Tibial artery (tissue), 4 donors: ENCODE measurements at regions not wholly inside any gene's neighbourhood (a gene's known extent, or its start where the extent isn't known, plus 50 kb on each side); places are given as distances from the start of the nearest gene placed in this dataset.

Experiments used
- DNase-seq, 2 donors: peaks; one replicate each; pipeline ENCODE4 v3.0.0-alpha.2; 2019
- H3K27ac ChIP-seq, 2 donors: fragments of 200-600 bp; sonication (generic) in 1 of 2; 1 replicate in 1 of 2; 2 replicates in 1 of 2; pipeline ENCODE4 v1.5.1; 2018 to 2019; ENCODE audit warnings: mild to moderate bottlenecking in 1 of 2
- H3K27me3 ChIP-seq, 2 donors: fragments of 200-600 bp; sonication (generic) in 1 of 2; one replicate each; pipeline versions ENCODE4 v1.5.1 to v1.6.0; 2016 to 2019
- H3K36me3 ChIP-seq, 3 donors: fragments of 200-600 bp; sonication (generic) in 2 of 3; one replicate each; pipeline ENCODE4 v1.5.1; 2016 to 2019; ENCODE audit warnings: mild to moderate bottlenecking in 2 of 3
- H3K4me1 ChIP-seq, 4 donors: fragments of 200-600 bp; sonication (generic) in 2 of 4; 1 replicate in 3 of 4; 2 replicates in 1 of 4; pipeline ENCODE4 v1.5.1; 2016 to 2019
- H3K4me3 ChIP-seq, 2 donors: fragments of 200-600 bp; sonication (generic) in 1 of 2; 1 replicate in 1 of 2; 2 replicates in 1 of 2; pipeline ENCODE4 v1.5.1; 2018 to 2019; ENCODE audit warnings: mild to moderate bottlenecking in 2 of 2
- H3K9me3 ChIP-seq, 3 donors: fragments of 200-600 bp; sonication (generic) in 1 of 3; one replicate each; pipeline ENCODE4 v1.5.1; 2016 to 2019
- CTCF ChIP-seq, 2 experiments: fragments of 200-600 bp in 1 of 2; fragments of 450-650 bp in 1 of 2; IDR thresholded peaks; one replicate each; pipeline ENCODE4 v1.5.1; 2017 to 2019; ENCODE audit warnings: antibody characterized with exemption in 2 of 2, mild to moderate bottlenecking in 1 of 2, moderate library complexity in 1 of 2
- intact Hi-C: fragments of 100-400 bp; cut with DNase I; formaldehyde crosslinking; loops from one replicate; pipeline ENCODE4 v1.15.0; 2023; ENCODE audit warnings: low total_unique reads

- Histone ChIP-seq H3K4me1 (peaks cover 0 to 1% (median 0%) of the 10 kb centered on the region in 4 donors), H3K36me3 (no peaks in the 10 kb centered on the region), H3K27ac (no peak overlapping the region), H3K27me3 (no peaks in the 10 kb centered on the region), H3K9me3 (no peaks in the 10 kb centered on the region), H3K4me3 (no peak overlapping the region)
- intact Hi-C loops = no loop called here
- no peak for TF ChIP-seq CTCF (IDR thresholded peaks at IDR 0.05)
- DNase-seq = no peak
Observed at GRCh38 chr2:64704161-64704560, 50.4 kb upstream of the SERTAD2 start.

GRCh38 chr2:64704996-64705395 is 51.3 kb upstream of the SERTAD2 start:
- H3K4me3 ChIP-seq = no peak overlapping the region
- no peaks in the 10 kb centered on the region for H3K27me3 ChIP-seq
- TF ChIP-seq CTCF (IDR thresholded peaks at IDR 0.05) = no peak
- no peaks in the 10 kb centered on the region for H3K4me1 ChIP-seq
- no peak for DNase-seq
- intact Hi-C loops = no loop called here
- H3K27ac ChIP-seq = no peak overlapping the region
- H3K9me3 ChIP-seq = no peaks in the 10 kb centered on the region
- H3K36me3 ChIP-seq = no peaks in the 10 kb centered on the region

- H3K4me1 ChIP-seq = no peaks in the 10 kb centered on the region
- no peaks in the 10 kb centered on the region for H3K36me3 ChIP-seq
- H3K27ac ChIP-seq = no peak overlapping the region
- H3K4me3 ChIP-seq = no peak overlapping the region
- DNase-seq = no peak
- TF ChIP-seq CTCF (IDR thresholded peaks at IDR 0.05) = no peak
- H3K9me3 ChIP-seq = no peaks in the 10 kb centered on the region
- intact Hi-C loops = no loop called here
- H3K27me3 ChIP-seq = no peaks in the 10 kb centered on the region
Observed at GRCh38 chr2:64707276-64707675, 53.6 kb upstream of the SERTAD2 start.

- no peak for DNase-seq
- Histone ChIP-seq H3K9me3 (no peaks in the 10 kb centered on the region), H3K36me3 (no peaks in the 10 kb centered on the region), H3K27ac (no peak overlapping the region), H3K27me3 (no peaks in the 10 kb centered on the region), H3K4me3 (no peak overlapping the region), H3K4me1 (no peaks in the 10 kb centered on the region)
- intact Hi-C loops = no loop called here
- no peak for TF ChIP-seq CTCF (IDR thresholded peaks at IDR 0.05)
Observed at GRCh38 chr2:64708829-64709228, 55.1 kb upstream of the SERTAD2 start.

- Histone ChIP-seq H3K36me3 (no peaks in the 10 kb centered on the region), H3K4me3 (no peak overlapping the region), H3K27ac (no peak overlapping the region), H3K9me3 (no peaks in the 10 kb centered on the region), H3K27me3 (no peaks in the 10 kb centered on the region), H3K4me1 (no peaks in the 10 kb centered on the region)
- intact Hi-C loops = no loop called here
- no peak for DNase-seq
- no peak for TF ChIP-seq CTCF (IDR thresholded peaks at IDR 0.05)
Observed at GRCh38 chr2:64711252-64711800, 57.6 kb upstream of the SERTAD2 start.

- no peak overlapping the region for H3K4me3 ChIP-seq
- no peak overlapping the region for H3K27ac ChIP-seq
- H3K9me3 ChIP-seq = no peaks in the 10 kb centered on the region
- no peaks in the 10 kb centered on the region for H3K27me3 ChIP-seq
- intact Hi-C loops = no loop called here
- no peaks in the 10 kb centered on the region for H3K36me3 ChIP-seq
- H3K4me1 ChIP-seq = no peaks in the 10 kb centered on the region
- TF ChIP-seq CTCF (IDR thresholded peaks at IDR 0.05) = no peak
- no peak for DNase-seq
Observed at GRCh38 chr2:64713686-64714085, 60.0 kb upstream of the SERTAD2 start.
